Gastroesophageal sphincter (tissue), 4 donors: ENCODE measurements at regions not wholly inside any gene's neighbourhood (a gene's known extent, or its start where the extent isn't known, plus 50 kb on each side); places are given as distances from the start of the nearest gene placed in this dataset.

Experiments used
- ATAC-seq: fragments of 150-250 bp; one replicate; pipeline ENCODE4 v1.9.1; 2016; ENCODE audit warnings: mild to moderate bottlenecking, moderate library complexity
- H3K27ac ChIP-seq, 4 donors: fragments of 200-600 bp; sonication (generic) in 3 of 4; 1 replicate in 3 of 4; 2 replicates in 1 of 4; pipeline ENCODE4 v1.5.1; 2016 to 2019
- H3K27me3 ChIP-seq: fragments of 200-600 bp; sonication (generic); one replicate; pipeline ENCODE4 v1.5.1; 2019
- H3K36me3 ChIP-seq, 2 donors: fragments of 200-600 bp; sonication (generic); one replicate each; pipeline ENCODE4 v1.5.1; 2019; ENCODE audit warnings: control low read depth in 1 of 2
- H3K4me1 ChIP-seq, 3 donors: fragments of 200-600 bp; sonication (generic); 1 replicate in 2 of 3; 2 replicates in 1 of 3; pipeline ENCODE4 v1.5.1; 2016 to 2019; ENCODE audit warnings: control low read depth in 2 of 3
- H3K4me3 ChIP-seq, 2 donors: fragments of 200-600 bp; sonication (generic); one replicate each; pipeline ENCODE4 v1.5.1; 2019; ENCODE audit warnings: mild to moderate bottlenecking in 1 of 2, moderate library complexity in 1 of 2
- H3K9me3 ChIP-seq, 3 donors: fragments of 200-600 bp; sonication (generic); one replicate each; pipeline ENCODE4 v1.5.1; 2017 to 2019; ENCODE audit warnings: control low read depth in 2 of 3
- EP300 ChIP-seq: sonication (generic); formaldehyde crosslinking; IDR thresholded peaks from one replicate; pipeline ENCODE4 v1.6.1; 2017; ENCODE audit warnings: antibody characterized with exemption, mild to moderate bottlenecking
- POLR2A ChIP-seq, 2 donors: fragments of 450-650 bp; IDR thresholded peaks; one replicate each; pipeline ENCODE4 v1.6.1; 2017; ENCODE audit warnings: antibody characterized with exemption in 2 of 2, mild to moderate bottlenecking in 2 of 2, moderate library complexity in 1 of 2
- POLR2AphosphoS5 ChIP-seq: sonication (generic); formaldehyde crosslinking; IDR thresholded peaks from one replicate; pipeline ENCODE4 v1.6.1; 2017; ENCODE audit warnings: antibody characterized with exemption
- WGBS, 2 donors: methylation state at CpG; one replicate each; pipeline ENCODE4 v1.1.5; 2018; ENCODE audit warnings: low coverage in 1 of 2; 5-methylcytosine and 5-hydroxymethylcytosine counted together
- TF ChIP-seq, protein P1 (sequence below), 4 experiments: fragments of 200-600 bp in 2 of 4; fragments of 450-650 bp in 2 of 4; sonication (generic) in 1 of 4; IDR thresholded peaks; one replicate each; pipeline ENCODE4 v1.5.1; 2017 to 2019; ENCODE audit warnings: antibody characterized with exemption in 4 of 4, mild to moderate bottlenecking in 2 of 4, moderate library complexity in 2 of 4

DNA sequence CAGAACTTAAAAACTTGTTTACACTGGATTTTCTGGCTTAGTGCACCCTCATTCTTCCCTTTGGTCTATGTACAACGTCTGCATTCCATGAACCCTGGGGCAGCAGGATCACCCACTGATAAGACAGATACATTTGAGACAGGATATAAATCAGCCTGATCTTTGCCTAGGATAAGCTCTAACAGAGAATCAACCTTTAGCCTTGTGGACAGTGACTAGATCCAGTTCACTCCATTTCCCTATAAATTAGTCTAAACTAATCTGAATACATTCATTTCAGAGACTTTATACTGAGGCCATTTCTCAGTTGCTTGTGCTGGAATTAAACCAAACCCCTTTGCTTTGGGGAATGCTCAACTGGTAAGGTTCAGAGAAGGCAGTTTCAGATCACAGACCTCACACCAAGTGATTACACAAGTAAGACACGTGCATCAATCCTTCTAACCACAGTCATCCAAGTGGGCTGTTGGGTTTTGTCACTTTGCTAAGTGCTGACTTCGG, 639.8 kb upstream of the FZD8 start:
- no peak for ATAC-seq
- no peak overlapping the region for H3K4me3 ChIP-seq
- H3K4me1 ChIP-seq: no peaks in the 10 kb centered on the region
- TF ChIP-seq POLR2AphosphoS5 (no peak), EP300 (no peak), POLR2A (IDR thresholded peaks at IDR 0.05) (no peak)
- TF ChIP-seq, protein P1, sequence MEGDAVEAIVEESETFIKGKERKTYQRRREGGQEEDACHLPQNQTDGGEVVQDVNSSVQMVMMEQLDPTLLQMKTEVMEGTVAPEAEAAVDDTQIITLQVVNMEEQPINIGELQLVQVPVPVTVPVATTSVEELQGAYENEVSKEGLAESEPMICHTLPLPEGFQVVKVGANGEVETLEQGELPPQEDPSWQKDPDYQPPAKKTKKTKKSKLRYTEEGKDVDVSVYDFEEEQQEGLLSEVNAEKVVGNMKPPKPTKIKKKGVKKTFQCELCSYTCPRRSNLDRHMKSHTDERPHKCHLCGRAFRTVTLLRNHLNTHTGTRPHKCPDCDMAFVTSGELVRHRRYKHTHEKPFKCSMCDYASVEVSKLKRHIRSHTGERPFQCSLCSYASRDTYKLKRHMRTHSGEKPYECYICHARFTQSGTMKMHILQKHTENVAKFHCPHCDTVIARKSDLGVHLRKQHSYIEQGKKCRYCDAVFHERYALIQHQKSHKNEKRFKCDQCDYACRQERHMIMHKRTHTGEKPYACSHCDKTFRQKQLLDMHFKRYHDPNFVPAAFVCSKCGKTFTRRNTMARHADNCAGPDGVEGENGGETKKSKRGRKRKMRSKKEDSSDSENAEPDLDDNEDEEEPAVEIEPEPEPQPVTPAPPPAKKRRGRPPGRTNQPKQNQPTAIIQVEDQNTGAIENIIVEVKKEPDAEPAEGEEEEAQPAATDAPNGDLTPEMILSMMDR (IDR thresholded peaks at IDR 0.05): no peak
- no peaks in the 10 kb centered on the region for H3K36me3 ChIP-seq
- no peak overlapping the region for H3K27ac ChIP-seq
- peaks cover 0 to 6% (median 0%) of the 10 kb centered on the region in 3 donors for H3K9me3 ChIP-seq
- H3K27me3 ChIP-seq: no peaks in the 10 kb centered on the region
- WGBS, 2 donors: 43 to 53% methylated on average over 3 of the region's 3 CpGs

- Histone ChIP-seq H3K4me3 (no peak overlapping the region), H3K27ac (no peak overlapping the region), H3K4me1 (no peaks in the 10 kb centered on the region), H3K27me3 (no peaks in the 10 kb centered on the region), H3K9me3 (no peaks in the 10 kb centered on the region), H3K36me3 (no peaks in the 10 kb centered on the region)
- TF ChIP-seq POLR2AphosphoS5 (no peak), POLR2A (IDR thresholded peaks at IDR 0.05) (no peak), EP300 (no peak)
- TF ChIP-seq, protein P1 (IDR thresholded peaks at IDR 0.05): no peak
- WGBS, 2 donors: 96 to 100% methylated on average over 2 to 10 of the region's 11 CpGs
- ATAC-seq: no peak
Observed at GRCh38 chr10:36280890-36281499, 638.9 kb upstream of the FZD8 start.

DNA sequence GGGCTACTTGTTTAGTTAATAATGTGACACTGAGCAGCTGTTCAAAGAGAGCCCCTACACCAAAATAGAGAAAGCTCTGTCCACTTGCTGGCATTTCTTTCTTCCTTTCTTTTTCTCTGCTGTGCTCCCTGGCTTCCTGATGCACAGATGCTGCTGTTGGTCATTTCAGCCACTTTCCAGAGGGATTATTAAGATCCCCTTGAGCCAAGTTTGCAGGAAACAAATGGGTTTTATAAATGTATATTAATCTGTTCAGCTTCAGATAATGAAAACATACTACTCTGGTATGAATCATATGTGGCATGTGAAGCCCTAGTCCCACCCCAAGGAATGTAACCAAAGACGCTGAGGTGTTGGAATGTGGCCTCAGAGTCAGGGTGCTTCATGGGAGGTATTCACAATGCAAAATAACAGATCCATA, 638.2 kb upstream of the FZD8 start:
- Histone ChIP-seq H3K4me3 (no peak overlapping the region), H3K9me3 (no peaks in the 10 kb centered on the region), H3K27me3 (no peaks in the 10 kb centered on the region), H3K36me3 (no peaks in the 10 kb centered on the region), H3K27ac (no peak overlapping the region), H3K4me1 (no peaks in the 10 kb centered on the region)
- no peak for ATAC-seq
- TF ChIP-seq POLR2A (IDR thresholded peaks at IDR 0.05) (no peak), EP300 (no peak), POLR2AphosphoS5 (no peak)
- TF ChIP-seq, protein P1 (IDR thresholded peaks at IDR 0.05): no peak
- 43 to 50% methylated on average over 1 of the region's 1 CpG for WGBS, 2 donors

DNA sequence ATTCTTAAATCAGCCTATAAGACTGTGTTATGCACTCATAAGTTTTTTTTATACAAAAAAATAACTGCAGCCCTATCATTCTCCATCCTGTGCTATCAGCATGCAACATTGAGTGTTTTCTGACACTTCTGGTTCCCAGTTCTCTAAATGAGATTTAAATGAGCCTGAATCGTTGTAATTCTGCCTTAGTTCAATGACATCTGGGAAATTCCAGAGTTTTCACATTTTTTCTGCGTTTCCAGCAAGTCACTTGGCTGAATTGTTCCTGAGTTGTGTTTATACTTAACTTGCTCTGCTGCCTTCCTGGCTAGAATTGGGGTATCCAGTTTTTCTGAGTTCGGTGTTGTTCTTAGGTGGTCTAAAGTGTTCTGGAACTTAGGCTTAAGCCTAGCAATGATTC, 636.1 kb upstream of the FZD8 start:
- TF ChIP-seq, protein P1 (IDR thresholded peaks at IDR 0.05): no peak
- TF ChIP-seq POLR2A (IDR thresholded peaks at IDR 0.05) (no peak), POLR2AphosphoS5 (no peak), EP300 (no peak)
- Histone ChIP-seq H3K4me1 (no peaks in the 10 kb centered on the region), H3K27me3 (no peaks in the 10 kb centered on the region), H3K36me3 (no peaks in the 10 kb centered on the region), H3K9me3 (peaks cover 0 to 4% (median 0%) of the 10 kb centered on the region in 3 donors), H3K4me3 (no peak overlapping the region), H3K27ac (no peak overlapping the region)
- WGBS, 2 donors: 47 to 52% methylated on average over 3 of the region's 3 CpGs
- no peak for ATAC-seq

DNA sequence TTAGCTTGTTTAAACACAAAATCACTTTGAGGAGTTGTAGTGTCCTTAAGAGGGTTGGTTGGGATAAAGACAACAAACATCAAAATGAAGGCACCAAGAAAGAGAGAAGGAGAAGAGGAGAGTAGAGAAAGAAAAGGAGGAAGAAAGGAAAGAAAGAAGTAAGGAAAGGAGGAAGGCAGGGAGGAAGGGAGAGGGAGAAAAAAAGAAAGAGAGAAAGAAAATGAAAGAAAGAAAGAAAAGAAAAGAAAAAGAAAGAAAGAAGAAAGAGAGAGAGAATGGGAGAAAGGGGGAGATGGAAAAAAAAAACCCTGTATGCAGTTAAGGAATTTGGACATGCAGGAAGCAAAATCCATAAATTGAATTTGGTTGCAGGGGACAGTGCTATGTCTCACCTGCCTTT, 635.4 kb upstream of the FZD8 start:
- Histone ChIP-seq H3K4me3 (no peak overlapping the region), H3K27ac (no peak overlapping the region), H3K27me3 (no peaks in the 10 kb centered on the region), H3K4me1 (no peaks in the 10 kb centered on the region), H3K36me3 (no peaks in the 10 kb centered on the region), H3K9me3 (peaks cover 0 to 4% (median 0%) of the 10 kb centered on the region in 3 donors)
- no peak for TF ChIP-seq POLR2A (IDR thresholded peaks at IDR 0.05)
- no peak for TF ChIP-seq EP300
- TF ChIP-seq POLR2AphosphoS5: no peak
- TF ChIP-seq, protein P1 (IDR thresholded peaks at IDR 0.05): no peak
- ATAC-seq: no peak
